Neural cell (in vitro differentiated cells): ENCODE measurements at regions not wholly inside any gene's neighbourhood (a gene's known extent, or its start where the extent isn't known, plus 50 kb on each side); places are given as distances from the start of the nearest gene placed in this dataset.

ENCODE experiments used
- POLR2AphosphoS5 ChIP-seq: IDR thresholded peaks from 2 replicates; pipeline ENCODE4 v1.6.1; 2012
- TF ChIP-seq, protein P1 (sequence below): fragments of 450-650 bp; IDR thresholded peaks from 2 replicates; pipeline ENCODE4 v1.5.1; 2014; ENCODE audit warnings: antibody characterized with exemption, mild to moderate bottlenecking, moderate library complexity; ENCODE audit not compliant: poor library complexity, severe bottlenecking

DNA sequence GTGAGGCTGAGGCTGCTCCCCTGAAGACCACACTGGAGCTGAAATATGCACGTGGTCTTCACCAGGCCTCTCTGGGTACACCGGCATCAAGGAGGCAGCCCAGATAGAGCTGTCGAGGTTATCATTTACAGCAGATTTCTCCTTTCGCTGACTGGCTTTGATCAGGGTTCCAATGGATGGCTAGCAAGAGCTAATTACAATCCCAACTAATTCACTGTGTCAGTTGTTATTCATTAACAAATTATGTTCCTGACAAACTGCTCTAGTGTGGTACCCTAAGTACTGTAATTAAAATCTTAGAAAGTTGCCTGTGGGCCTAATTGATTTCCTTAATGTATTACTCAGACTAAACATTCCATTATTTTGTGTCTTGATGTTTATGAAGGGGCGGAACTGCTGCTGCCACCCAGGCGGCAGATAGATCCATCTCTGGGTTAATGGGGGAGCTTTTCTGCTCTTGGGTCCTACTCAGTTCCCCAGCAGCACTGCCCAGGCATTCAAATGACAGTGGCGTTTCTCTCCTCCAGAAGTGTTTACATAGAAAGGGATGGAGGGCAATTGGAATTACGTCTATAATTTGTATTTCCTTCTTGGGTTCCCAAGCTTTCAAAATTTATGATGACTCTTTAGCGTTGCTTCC lies 71.7 kb upstream of the RAD23B start:
- no peak for TF ChIP-seq POLR2AphosphoS5
- TF ChIP-seq, protein P1, sequence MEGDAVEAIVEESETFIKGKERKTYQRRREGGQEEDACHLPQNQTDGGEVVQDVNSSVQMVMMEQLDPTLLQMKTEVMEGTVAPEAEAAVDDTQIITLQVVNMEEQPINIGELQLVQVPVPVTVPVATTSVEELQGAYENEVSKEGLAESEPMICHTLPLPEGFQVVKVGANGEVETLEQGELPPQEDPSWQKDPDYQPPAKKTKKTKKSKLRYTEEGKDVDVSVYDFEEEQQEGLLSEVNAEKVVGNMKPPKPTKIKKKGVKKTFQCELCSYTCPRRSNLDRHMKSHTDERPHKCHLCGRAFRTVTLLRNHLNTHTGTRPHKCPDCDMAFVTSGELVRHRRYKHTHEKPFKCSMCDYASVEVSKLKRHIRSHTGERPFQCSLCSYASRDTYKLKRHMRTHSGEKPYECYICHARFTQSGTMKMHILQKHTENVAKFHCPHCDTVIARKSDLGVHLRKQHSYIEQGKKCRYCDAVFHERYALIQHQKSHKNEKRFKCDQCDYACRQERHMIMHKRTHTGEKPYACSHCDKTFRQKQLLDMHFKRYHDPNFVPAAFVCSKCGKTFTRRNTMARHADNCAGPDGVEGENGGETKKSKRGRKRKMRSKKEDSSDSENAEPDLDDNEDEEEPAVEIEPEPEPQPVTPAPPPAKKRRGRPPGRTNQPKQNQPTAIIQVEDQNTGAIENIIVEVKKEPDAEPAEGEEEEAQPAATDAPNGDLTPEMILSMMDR, result no peak
